ENCODE measurements at regions not wholly inside any gene's neighbourhood (a gene's known extent, or its start where the extent isn't known, plus 50 kb on each side); places are given as distances from the start of the nearest gene placed in this dataset.

DNA sequence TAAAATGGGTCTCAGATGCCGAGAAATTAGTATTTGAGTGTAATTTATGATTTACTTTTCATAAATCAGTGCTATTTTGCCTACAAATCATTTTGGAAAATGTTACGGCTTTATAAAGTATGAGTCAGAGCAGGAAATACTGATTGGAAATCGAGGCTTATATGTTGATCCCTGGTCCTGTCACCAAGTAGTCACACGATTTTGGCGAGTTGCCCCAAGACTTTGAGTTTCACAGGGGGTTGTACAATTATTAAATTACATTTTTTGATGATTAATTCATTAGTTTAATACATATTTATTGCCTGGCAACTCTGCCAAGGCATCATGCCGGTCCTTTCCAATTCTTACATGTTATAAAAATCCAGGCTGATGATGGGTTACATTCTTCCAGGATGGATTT, 443.9 kb upstream of the KLF4 start:
- no peak for TF ChIP-seq POLR2A (IDR thresholded peaks at IDR 0.05)
- TF ChIP-seq, protein P1, sequence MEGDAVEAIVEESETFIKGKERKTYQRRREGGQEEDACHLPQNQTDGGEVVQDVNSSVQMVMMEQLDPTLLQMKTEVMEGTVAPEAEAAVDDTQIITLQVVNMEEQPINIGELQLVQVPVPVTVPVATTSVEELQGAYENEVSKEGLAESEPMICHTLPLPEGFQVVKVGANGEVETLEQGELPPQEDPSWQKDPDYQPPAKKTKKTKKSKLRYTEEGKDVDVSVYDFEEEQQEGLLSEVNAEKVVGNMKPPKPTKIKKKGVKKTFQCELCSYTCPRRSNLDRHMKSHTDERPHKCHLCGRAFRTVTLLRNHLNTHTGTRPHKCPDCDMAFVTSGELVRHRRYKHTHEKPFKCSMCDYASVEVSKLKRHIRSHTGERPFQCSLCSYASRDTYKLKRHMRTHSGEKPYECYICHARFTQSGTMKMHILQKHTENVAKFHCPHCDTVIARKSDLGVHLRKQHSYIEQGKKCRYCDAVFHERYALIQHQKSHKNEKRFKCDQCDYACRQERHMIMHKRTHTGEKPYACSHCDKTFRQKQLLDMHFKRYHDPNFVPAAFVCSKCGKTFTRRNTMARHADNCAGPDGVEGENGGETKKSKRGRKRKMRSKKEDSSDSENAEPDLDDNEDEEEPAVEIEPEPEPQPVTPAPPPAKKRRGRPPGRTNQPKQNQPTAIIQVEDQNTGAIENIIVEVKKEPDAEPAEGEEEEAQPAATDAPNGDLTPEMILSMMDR (IDR thresholded peaks at IDR 0.05): no peak
